GM06990 (cell line): ENCODE measurements at regions not wholly inside any gene's neighbourhood (a gene's known extent, or its start where the extent isn't known, plus 50 kb on each side); places are given as distances from the start of the nearest gene placed in this dataset.

Experiments
- DNase-seq: peaks from one replicate; pipeline ENCODE4 v3.0.0-alpha.2; 2011; ENCODE audit not compliant: insufficient read length; ENCODE audit errors: extremely low read depth
- H3K27me3 ChIP-seq: replicated peaks from 2 replicates; pipeline ENCODE4 v1.6.0; 2011; ENCODE audit warnings: low read length; ENCODE audit not compliant: control insufficient read depth, insufficient read depth
- H3K36me3 ChIP-seq: 2 replicates; pipeline ENCODE4 v1.5.1; 2011; ENCODE audit warnings: low read length; ENCODE audit not compliant: control insufficient read depth, insufficient read depth
- H3K4me3 ChIP-seq: replicated peaks from 2 replicates; pipeline ENCODE4 v1.5.1; 2011; ENCODE audit warnings: low read depth, mild to moderate bottlenecking, control low read depth, low read length
- CTCF ChIP-seq: IDR thresholded peaks from 2 replicates; pipeline ENCODE4 v1.5.1; 2011; ENCODE audit warnings: low read length, control low read depth, mild to moderate bottlenecking, inconsistent platforms; ENCODE audit not compliant: insufficient read depth, poor library complexity, severe bottlenecking

- no peak for TF ChIP-seq CTCF
- H3K36me3 ChIP-seq: no peaks in the 10 kb centered on the region
- H3K27me3 ChIP-seq: no peaks in the 10 kb centered on the region
- no peak for DNase-seq
- H3K4me3 ChIP-seq: no peak overlapping the region
Measured at GRCh38 chr2:144999936-145000335, 480.0 kb upstream of the ZEB2 start.

GRCh38 chr2:144999071-144999875 lies 479.4 kb upstream of the ZEB2 start:
- Histone ChIP-seq H3K4me3 (no peak overlapping the region), H3K27me3 (no peaks in the 10 kb centered on the region), H3K36me3 (no peaks in the 10 kb centered on the region)
- DNase-seq: no peak
- no peak for TF ChIP-seq CTCF

GRCh38 chr2:144998435-144998834 lies 478.5 kb upstream of the ZEB2 start:
- TF ChIP-seq CTCF: no peak
- Histone ChIP-seq H3K4me3 (no peak overlapping the region), H3K36me3 (no peaks in the 10 kb centered on the region), H3K27me3 (no peaks in the 10 kb centered on the region)
- DNase-seq: no peak

GRCh38 chr2:144996225-144996795 lies 476.4 kb upstream of the ZEB2 start:
- H3K27me3 ChIP-seq: no peaks in the 10 kb centered on the region
- no peaks in the 10 kb centered on the region for H3K36me3 ChIP-seq
- TF ChIP-seq CTCF: no peak
- H3K4me3 ChIP-seq: no peak overlapping the region
- no peak for DNase-seq

GRCh38 chr2:144995482-144995881 lies 475.6 kb upstream of the ZEB2 start:
- Histone ChIP-seq H3K27me3 (no peaks in the 10 kb centered on the region), H3K36me3 (no peaks in the 10 kb centered on the region), H3K4me3 (no peak overlapping the region)
- DNase-seq: no peak
- TF ChIP-seq CTCF: no peak

- Histone ChIP-seq H3K36me3 (no peaks in the 10 kb centered on the region), H3K4me3 (no peak overlapping the region), H3K27me3 (no peaks in the 10 kb centered on the region)
- DNase-seq: no peak
- no peak for TF ChIP-seq CTCF
Measured at GRCh38 chr2:144990661-144991060, 470.7 kb upstream of the ZEB2 start.
